DOHH2 (cell line): ENCODE measurements at regions not wholly inside any gene's neighbourhood (a gene's known extent, or its start where the extent isn't known, plus 50 kb on each side); places are given as distances from the start of the nearest gene placed in this dataset.
"Not testable (repeated sequence)": the region's sequence is repeated elsewhere in the genome, so short reads cannot be mapped to it uniquely, and the experiment has no call there.

Experiments used
- H3F3A ChIP-seq: fragments of 200-600 bp; sonication (generic), shearing (Covaris generic); 2 replicates; pipeline ENCODE4 v1.6.0; 2016; ENCODE audit warnings: antibody characterized with exemption, mild to moderate bottlenecking; ENCODE audit not compliant: control insufficient read depth, insufficient read depth
- H3K27ac ChIP-seq: fragments of 200-600 bp; sonication (generic); 2 replicates; pipeline ENCODE4 v1.5.1; 2014; ENCODE audit warnings: low read depth, mild to moderate bottlenecking, low read length, moderate library complexity
- H3K27me3 ChIP-seq: fragments of 200-600 bp; sonication (generic); 2 replicates; pipeline ENCODE4 v1.6.1; 2014; ENCODE audit warnings: mild to moderate bottlenecking, low read length, mixed read lengths; ENCODE audit not compliant: control insufficient read depth
- H3K36me3 ChIP-seq: fragments of 200-600 bp; sonication (generic); 2 replicates; pipeline ENCODE4 v1.6.1; 2014; ENCODE audit warnings: mild to moderate bottlenecking, low read length, moderate library complexity, mixed read lengths; ENCODE audit not compliant: control insufficient read depth
- H3K4me1 ChIP-seq: fragments of 200-600 bp; sonication (generic); 2 replicates; pipeline ENCODE4 v1.6.1; 2014; ENCODE audit warnings: mild to moderate bottlenecking, low read length, mixed read lengths; ENCODE audit not compliant: control insufficient read depth
- H3K4me2 ChIP-seq: fragments of 200-600 bp; sonication (generic); 2 replicates; pipeline ENCODE4 v1.6.0; 2014; ENCODE audit warnings: mild to moderate bottlenecking, low read length, moderate library complexity
- H3K4me3 ChIP-seq: fragments of 200-600 bp; sonication (generic); 2 replicates; pipeline ENCODE4 v1.5.1; 2014; ENCODE audit warnings: mild to moderate bottlenecking, low read length, mixed read lengths
- H3K79me2 ChIP-seq: fragments of 200-600 bp; sonication (generic); 2 replicates; pipeline ENCODE4 v1.6.1; 2014; ENCODE audit warnings: mild to moderate bottlenecking, low read length, mixed read lengths; ENCODE audit not compliant: control insufficient read depth
- H3K9me2 ChIP-seq: fragments of 200-600 bp; sonication (generic); replicated peaks from 2 replicates; pipeline ENCODE4 v1.6.1; 2014; ENCODE audit warnings: mild to moderate bottlenecking, low read length, mixed read lengths; ENCODE audit not compliant: control insufficient read depth
- H3K9me3 ChIP-seq: fragments of 200-600 bp; sonication (generic); 2 replicates; pipeline ENCODE4 v1.6.1; 2014; ENCODE audit warnings: antibody characterized with exemption, low read length, mixed read lengths; ENCODE audit not compliant: control insufficient read depth, insufficient read depth
- H4K20me1 ChIP-seq: fragments of 200-600 bp; sonication (generic); 2 replicates; pipeline ENCODE4 v1.6.0; 2014; ENCODE audit warnings: low read depth, mild to moderate bottlenecking, antibody characterized with exemption, low read length, moderate library complexity; ENCODE audit not compliant: control insufficient read depth, insufficient read depth
- EZH2phosphoT487 ChIP-seq: fragments of 200-600 bp; sonication (generic); IDR thresholded peaks from 2 replicates; pipeline ENCODE4 v1.6.1; 2017; ENCODE audit warnings: borderline replicate concordance, mild to moderate bottlenecking, antibody characterized with exemption, low read length, moderate library complexity, mixed read lengths
- TF ChIP-seq, protein P1 (sequence below): fragments of 200-600 bp; sonication (generic); IDR thresholded peaks from one replicate; pipeline ENCODE4 v1.5.1; 2014; ENCODE audit warnings: antibody characterized with exemption, mild to moderate bottlenecking, low read depth, low read length; ENCODE audit not compliant: poor library complexity, severe bottlenecking

DNA sequence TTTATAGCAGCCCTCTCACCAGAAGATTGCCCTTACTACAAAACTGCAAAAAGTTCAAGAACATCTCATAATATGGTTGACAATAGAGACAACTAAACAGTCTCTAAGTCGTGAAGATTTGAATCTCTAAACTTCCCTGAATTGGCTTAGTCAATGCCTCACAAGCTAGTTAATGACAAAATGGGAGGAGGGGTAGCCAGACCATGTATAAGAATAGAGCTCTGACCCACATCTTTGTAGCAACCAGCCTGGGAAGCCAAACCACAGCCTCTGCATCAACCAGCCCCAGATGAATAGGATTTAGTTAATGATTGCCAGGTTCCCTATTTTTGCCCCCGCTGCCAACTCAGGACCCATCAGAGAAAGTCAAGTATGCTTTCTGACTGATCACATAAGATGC, 1265.9 kb upstream of the PCDH10 start:
- H3K4me1 ChIP-seq, H3K9me3 ChIP-seq, H3K9me2 ChIP-seq, H3K4me2 ChIP-seq, H3K4me3 ChIP-seq, H3K36me3 ChIP-seq, H4K20me1 ChIP-seq, H3K27ac ChIP-seq, H3F3A ChIP-seq, H3K79me2 ChIP-seq, H3K27me3 ChIP-seq: not testable (repeated sequence)

DNA sequence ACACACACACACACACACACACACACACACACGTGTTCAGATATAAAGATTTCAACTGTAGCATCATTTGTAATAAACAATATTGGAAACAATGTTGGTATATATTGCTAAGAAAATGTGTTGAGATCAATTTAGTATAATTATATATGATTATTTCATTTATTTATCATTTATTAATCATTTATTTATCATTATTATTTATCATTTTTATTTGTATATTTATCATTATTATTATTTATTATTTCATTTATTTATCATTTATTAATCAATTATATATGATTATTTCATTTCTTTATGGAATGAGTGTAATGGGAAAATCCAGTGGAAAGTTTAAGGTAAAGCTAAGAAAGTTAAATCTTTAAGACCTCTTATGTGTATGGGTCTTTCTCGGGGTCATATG, 1223.4 kb upstream of the PCDH10 start:
- H4K20me1 ChIP-seq, H3K4me1 ChIP-seq, H3K4me3 ChIP-seq, H3K27ac ChIP-seq, H3K79me2 ChIP-seq, H3K9me2 ChIP-seq, H3K36me3 ChIP-seq, H3K27me3 ChIP-seq, H3K9me3 ChIP-seq, H3K4me2 ChIP-seq, H3F3A ChIP-seq: not testable (repeated sequence)

DNA sequence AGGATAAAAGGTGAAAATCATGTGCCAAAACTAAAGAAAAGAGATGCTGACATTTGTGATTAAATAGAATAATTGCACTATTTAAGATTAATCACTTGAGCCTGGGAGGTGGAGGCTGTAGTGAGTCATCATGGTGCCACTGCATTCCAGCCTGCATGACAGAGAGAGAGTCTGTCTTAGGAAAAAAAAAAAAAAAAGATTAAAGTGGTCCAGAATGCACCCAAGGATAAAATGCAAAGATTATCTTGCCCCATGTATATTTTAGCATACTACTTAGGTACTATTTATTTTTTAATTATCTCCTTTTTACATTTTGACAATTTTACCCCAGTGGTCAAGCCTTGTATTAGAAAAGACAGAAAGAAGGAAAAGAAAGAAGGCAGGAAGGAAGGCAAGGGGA, 1181.4 kb upstream of the PCDH10 start:
- H3K27ac ChIP-seq, H3F3A ChIP-seq, H3K9me2 ChIP-seq, H3K27me3 ChIP-seq, H3K36me3 ChIP-seq, H3K79me2 ChIP-seq, H3K9me3 ChIP-seq, H3K4me2 ChIP-seq, H3K4me1 ChIP-seq, H4K20me1 ChIP-seq, H3K4me3 ChIP-seq: not testable (repeated sequence)

DNA sequence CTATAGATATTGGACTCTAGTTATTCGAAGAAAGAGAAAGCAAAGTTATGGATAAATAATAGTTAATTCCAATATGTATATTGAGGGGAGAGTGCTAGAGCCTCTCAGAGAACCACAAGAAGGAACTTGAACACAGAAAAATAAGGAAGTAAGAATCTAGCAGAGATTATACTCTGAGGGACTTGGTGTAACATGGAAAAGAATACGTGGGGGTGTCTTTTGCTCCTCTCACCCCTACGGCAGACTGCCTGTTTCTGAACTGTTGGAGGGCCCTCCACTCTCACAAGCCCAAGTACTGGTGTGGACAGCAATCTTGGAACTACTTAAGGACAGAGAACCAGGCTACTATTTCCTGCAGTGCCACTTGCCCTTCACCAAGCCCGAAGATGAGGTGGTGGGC, 1174.4 kb upstream of the PCDH10 start:
- Histone ChIP-seq H3K9me3 (peaks cover 5% of the 10 kb centered on the region; the same call in 1 of the 2 replicates), H4K20me1 (no peaks in the 10 kb centered on the region), H3F3A (no peaks in the 10 kb centered on the region), H3K9me2 (no peaks in the 10 kb centered on the region), H3K36me3 (no peaks in the 10 kb centered on the region), H3K4me2 (no peak overlapping the region), H3K27me3 (no peaks in the 10 kb centered on the region), H3K79me2 (no peaks in the 10 kb centered on the region), H3K27ac (no peak overlapping the region), H3K4me1 (no peaks in the 10 kb centered on the region), H3K4me3 (no peak overlapping the region)
- no peak for TF ChIP-seq EZH2phosphoT487
- TF ChIP-seq, protein P1, sequence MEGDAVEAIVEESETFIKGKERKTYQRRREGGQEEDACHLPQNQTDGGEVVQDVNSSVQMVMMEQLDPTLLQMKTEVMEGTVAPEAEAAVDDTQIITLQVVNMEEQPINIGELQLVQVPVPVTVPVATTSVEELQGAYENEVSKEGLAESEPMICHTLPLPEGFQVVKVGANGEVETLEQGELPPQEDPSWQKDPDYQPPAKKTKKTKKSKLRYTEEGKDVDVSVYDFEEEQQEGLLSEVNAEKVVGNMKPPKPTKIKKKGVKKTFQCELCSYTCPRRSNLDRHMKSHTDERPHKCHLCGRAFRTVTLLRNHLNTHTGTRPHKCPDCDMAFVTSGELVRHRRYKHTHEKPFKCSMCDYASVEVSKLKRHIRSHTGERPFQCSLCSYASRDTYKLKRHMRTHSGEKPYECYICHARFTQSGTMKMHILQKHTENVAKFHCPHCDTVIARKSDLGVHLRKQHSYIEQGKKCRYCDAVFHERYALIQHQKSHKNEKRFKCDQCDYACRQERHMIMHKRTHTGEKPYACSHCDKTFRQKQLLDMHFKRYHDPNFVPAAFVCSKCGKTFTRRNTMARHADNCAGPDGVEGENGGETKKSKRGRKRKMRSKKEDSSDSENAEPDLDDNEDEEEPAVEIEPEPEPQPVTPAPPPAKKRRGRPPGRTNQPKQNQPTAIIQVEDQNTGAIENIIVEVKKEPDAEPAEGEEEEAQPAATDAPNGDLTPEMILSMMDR: no peak

DNA sequence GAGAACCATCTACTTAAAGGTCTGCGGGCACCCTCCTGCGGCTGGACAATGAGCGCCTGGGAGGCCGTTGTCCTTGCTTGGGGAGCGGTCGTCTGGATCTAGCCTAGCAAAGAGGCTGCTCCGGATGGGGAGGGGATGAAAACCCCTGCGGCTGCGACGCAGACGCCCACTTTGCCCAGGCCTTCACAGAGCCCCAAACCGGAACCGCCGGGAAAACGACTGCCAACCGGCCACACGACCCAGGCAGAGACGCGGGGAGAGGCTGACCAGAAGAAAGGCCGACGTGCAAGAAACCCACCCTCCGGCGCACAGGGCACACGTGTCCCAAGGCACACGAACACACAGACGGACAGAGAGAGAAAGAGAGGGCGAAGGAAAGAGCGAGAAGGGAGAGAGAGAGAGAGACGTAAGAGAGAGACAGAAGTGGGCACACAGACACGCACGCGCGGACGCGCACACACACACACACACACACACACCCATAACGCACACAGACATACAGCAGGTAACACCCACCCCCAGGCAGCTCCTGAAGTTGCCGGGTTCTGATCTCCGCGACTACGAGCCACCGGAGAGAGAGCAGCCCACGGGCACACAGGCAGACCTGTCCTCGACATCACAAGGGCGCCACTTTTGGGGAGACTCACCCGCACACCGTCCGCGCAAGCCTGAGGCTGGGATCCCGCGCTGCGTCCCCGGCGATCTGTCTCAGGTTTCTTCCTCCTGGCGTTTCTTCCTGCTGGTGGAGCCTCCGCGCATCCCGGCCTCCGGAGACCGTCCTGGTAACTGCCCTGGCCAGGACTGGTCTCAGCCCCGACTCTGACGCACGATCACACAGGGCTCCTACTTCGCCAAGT, 1173.6 kb upstream of the PCDH10 start:
- not testable (repeated sequence) for H3F3A ChIP-seq, H3K4me1 ChIP-seq, H3K79me2 ChIP-seq, H3K9me3 ChIP-seq, H3K27me3 ChIP-seq, H3K9me2 ChIP-seq, H3K4me2 ChIP-seq, H3K36me3 ChIP-seq, H4K20me1 ChIP-seq, H3K4me3 ChIP-seq, H3K27ac ChIP-seq

DNA sequence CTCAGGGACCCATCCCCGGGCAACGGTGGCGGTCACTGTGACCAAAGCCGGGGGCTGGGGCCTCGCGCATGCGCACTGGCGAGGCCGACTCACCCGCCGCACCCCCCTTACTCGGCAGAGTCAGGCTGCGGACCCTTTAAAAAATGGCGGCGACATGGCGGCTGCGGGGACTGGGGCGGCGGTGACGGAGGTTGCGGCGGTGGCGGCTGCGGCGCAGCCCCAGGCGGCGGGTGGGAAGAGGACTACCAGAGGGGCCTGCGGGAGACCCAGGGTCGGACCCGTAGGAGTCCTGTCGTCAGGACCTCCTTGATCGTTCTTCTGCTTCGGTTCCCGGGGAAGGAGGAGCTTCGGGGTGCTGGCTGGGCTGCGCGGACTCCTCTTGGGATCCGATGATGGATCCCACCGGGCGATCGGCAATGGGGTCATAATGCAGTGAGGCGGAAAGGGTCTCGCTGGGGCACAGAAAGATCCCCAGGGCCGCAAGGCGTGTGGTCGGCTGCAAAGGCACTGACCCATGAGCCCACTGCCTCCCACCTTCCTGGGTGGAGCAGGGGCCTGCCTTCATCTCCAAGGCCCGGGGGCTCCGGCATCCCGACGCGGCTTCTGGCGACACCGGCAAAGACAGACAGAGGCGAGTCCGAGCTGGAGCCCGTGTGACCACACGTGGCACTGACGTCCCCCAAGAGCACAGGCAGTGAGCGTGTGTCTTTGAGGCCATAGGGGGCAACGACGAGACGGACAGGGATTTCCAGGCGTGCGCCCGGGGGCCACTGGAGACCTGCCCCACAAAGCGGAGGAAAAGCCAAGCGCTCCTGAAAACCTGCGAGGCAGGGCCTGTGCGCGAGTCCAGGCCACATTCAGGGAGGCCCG, 1172.7 kb upstream of the PCDH10 start:
- not testable (repeated sequence) for H4K20me1 ChIP-seq, H3K4me2 ChIP-seq, H3K79me2 ChIP-seq, H3K4me3 ChIP-seq, H3K27ac ChIP-seq, H3K9me2 ChIP-seq, H3K27me3 ChIP-seq, H3K9me3 ChIP-seq, H3F3A ChIP-seq, H3K36me3 ChIP-seq, H3K4me1 ChIP-seq
